ENCODE measurements at regions not wholly inside any gene's neighbourhood (a gene's known extent, or its start where the extent isn't known, plus 50 kb on each side); places are given as distances from the start of the nearest gene placed in this dataset.

GRCh38 chr11:95584180-95584579 is 205.4 kb downstream of the FAM76B start:
- intact Hi-C loops (cut with DNase I) = no loop called here
- no peak for DNase-seq
- TF ChIP-seq CTCF (IDR thresholded peaks at IDR 0.05) = no peak
- Histone ChIP-seq H3K27ac (no peak overlapping the region), H3K4me3 (no peak overlapping the region), H3K4me1 (no peaks in the 10 kb centered on the region), H3K9me3 (no peaks in the 10 kb centered on the region), H3K36me3 (no peaks in the 10 kb centered on the region), H3K27me3 (no peaks in the 10 kb centered on the region)
- no peak for ATAC-seq

GRCh38 chr11:95577716-95578460 is 211.7 kb downstream of the FAM76B start:
- Histone ChIP-seq H3K36me3 (no peaks in the 10 kb centered on the region), H3K27ac (no peak overlapping the region), H3K9me3 (no peaks in the 10 kb centered on the region), H3K4me3 (no peak overlapping the region), H3K4me1 (no peaks in the 10 kb centered on the region), H3K27me3 (no peaks in the 10 kb centered on the region)
- intact Hi-C loops (cut with DNase I) = no loop called here
- TF ChIP-seq CTCF (IDR thresholded peaks at IDR 0.05) = no peak
- no peak for DNase-seq
- no peak for ATAC-seq

- Histone ChIP-seq H3K9me3 (no peaks in the 10 kb centered on the region), H3K4me3 (no peak overlapping the region), H3K36me3 (no peaks in the 10 kb centered on the region), H3K4me1 (no peaks in the 10 kb centered on the region), H3K27ac (no peak overlapping the region), H3K27me3 (no peaks in the 10 kb centered on the region)
- TF ChIP-seq CTCF (IDR thresholded peaks at IDR 0.05) = no peak
- intact Hi-C loops (cut with DNase I) = no loop called here
- no peak for ATAC-seq
- DNase-seq = no peak
These were observed 213.3 kb downstream of the FAM76B start for GRCh38 chr11:95576146-95576845.

- no peak overlapping the region for H3K27ac ChIP-seq
- no peak for TF ChIP-seq CTCF (IDR thresholded peaks at IDR 0.05)
- no peak overlapping the region for H3K4me3 ChIP-seq
- DNase-seq (no peak), ATAC-seq (no peak)
- H3K27me3 ChIP-seq = no peaks in the 10 kb centered on the region
- no peaks in the 10 kb centered on the region for H3K4me1 ChIP-seq
- no peaks in the 10 kb centered on the region for H3K36me3 ChIP-seq
- intact Hi-C loops (cut with DNase I) = no loop called here
- H3K9me3 ChIP-seq = no peaks in the 10 kb centered on the region
These were observed 214.1 kb downstream of the FAM76B start for GRCh38 chr11:95575517-95575916.

- Histone ChIP-seq H3K9me3 (no peaks in the 10 kb centered on the region), H3K4me3 (no peak overlapping the region), H3K27me3 (no peaks in the 10 kb centered on the region), H3K27ac (no peak overlapping the region), H3K4me1 (no peaks in the 10 kb centered on the region), H3K36me3 (no peaks in the 10 kb centered on the region)
- ATAC-seq (no peak), DNase-seq (no peak)
- no peak for TF ChIP-seq CTCF (IDR thresholded peaks at IDR 0.05)
- intact Hi-C loops (cut with DNase I) = no loop called here
These were observed 217.8 kb downstream of the FAM76B start for GRCh38 chr11:95571718-95572260.

Measured in upper lobe of right lung (tissue), 1 donor.